ENCODE measurements at regions not wholly inside any gene's neighbourhood (a gene's known extent, or its start where the extent isn't known, plus 50 kb on each side); places are given as distances from the start of the nearest gene placed in this dataset.
"Not testable (repeated sequence)": the region's sequence is repeated elsewhere in the genome, so short reads cannot be mapped to it uniquely, and the experiment has no call there.

DNA sequence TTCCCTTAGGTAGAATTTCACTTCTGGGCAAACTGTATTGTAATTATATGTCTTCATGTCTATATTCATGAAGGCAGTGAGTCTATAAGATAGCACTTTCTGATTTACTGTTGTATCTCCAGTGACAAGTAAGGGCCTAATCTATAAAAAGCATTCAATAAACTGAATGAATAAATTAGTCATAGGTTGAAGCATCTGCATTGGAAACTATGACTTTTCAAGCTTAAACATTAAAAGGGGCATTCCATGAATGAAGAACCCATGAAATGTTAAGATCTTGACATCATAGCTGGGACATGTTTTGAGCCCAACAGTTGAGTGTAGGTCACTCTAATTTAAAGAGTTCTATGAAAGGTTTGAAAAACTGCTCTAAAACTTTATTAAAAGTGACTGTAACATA, 159.3 kb upstream of the LCORL start:
- DNase-seq (ENCODE audit: low read depth in 2 of 2): no peak

DNA sequence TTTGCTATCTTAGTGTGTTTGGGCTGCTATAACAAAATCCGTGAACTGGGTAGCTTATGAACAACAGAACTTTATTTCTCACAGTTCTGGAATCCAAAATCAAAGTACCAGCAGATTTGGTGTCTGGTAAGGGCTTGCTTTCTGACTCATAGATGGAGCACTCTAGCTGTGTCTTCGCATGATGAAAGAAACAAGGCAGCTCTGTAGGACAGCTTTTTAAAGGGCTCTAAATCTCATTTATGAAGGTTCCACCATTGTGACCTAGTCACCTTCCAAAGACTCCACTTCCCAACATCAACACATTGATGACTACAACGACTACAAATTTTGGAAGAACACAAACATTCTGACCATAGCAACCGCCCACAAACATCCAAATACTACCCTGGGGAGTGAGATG, 158.6 kb upstream of the LCORL start:
- no peak for DNase-seq (ENCODE audit: low read depth in 2 of 2)

DNA sequence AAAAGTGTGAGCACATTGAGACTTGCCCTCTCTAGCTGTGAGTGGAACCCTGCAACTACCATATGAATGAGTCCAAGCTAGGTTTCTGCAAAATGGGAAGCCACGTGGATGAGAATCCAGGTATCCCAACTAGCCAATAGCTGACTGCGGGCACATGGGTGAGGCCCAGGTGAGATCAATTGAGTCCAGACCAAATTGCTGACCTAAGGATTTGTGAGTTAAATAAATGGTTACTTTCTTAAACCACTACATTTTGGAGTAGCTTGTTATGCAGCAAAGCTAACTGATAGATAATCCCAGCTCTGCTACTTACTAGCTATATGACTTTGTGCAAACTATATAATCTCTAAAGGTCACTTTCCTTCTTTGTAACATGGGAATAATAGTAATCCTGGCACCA, 150.3 kb upstream of the LCORL start:
- no peak for DNase-seq (ENCODE audit: low read depth in 2 of 2)

DNA sequence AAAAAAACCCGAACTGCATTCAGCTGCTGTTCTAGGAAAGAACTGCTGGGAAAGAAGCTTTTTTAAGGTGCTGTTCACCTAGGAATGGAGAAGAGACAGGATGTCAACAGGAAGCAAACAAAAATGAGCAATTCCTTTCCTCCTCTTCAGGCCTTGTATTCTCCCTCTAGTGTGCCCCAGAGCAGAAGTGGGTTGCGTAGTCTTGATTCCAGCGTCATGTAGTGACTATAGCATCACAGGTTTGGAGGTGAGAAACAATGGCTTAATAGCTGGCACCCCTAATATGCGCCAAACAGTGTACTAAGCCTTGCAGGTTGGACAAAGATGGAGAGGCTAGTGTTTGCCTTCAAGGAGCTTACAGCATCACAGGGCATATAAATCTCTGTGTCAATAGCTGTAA, 146.3 kb upstream of the LCORL start:
- DNase-seq (ENCODE audit: low read depth in 2 of 2): no peak

DNA sequence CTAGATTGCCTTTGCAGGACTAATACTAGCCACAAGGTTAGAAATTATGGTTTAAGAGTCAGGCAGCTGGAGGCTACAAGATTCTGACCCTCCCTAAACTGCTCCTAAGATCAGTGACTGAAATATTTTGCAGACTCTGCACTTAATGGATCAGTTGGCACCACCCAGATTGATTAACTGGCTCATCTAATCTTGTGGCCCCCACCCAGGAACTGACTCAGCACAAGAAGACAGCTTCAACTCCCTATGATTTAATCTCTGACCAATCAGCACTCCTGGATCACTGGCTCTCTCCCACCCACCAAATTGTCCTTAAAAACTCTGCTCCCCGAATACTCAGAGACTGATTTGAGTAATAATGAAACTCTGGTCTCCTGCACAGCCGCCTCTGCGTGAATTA, 145.4 kb upstream of the LCORL start:
- DNase-seq (ENCODE audit: low read depth in 2 of 2): no peak

DNA sequence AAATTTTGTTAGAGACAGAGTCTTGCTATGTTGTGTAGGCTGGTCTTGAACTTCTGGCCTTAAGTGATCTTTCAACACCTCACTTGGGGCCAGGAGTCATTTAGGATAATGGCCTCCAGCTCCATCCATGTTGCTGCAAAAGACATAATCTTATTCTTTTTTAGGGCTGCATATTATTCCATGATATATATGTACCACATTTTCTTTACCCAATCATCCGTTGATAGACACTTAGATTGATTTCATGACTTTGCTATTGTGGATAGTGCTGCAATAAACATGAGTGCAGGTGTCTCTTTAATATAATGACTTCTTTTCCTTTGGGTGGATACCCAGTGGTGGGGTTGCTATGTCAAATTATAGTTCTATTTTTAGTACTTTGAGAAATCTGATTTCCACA, 140.9 kb upstream of the LCORL start:
- no peak for DNase-seq (ENCODE audit: low read depth in 2 of 2)

DNA sequence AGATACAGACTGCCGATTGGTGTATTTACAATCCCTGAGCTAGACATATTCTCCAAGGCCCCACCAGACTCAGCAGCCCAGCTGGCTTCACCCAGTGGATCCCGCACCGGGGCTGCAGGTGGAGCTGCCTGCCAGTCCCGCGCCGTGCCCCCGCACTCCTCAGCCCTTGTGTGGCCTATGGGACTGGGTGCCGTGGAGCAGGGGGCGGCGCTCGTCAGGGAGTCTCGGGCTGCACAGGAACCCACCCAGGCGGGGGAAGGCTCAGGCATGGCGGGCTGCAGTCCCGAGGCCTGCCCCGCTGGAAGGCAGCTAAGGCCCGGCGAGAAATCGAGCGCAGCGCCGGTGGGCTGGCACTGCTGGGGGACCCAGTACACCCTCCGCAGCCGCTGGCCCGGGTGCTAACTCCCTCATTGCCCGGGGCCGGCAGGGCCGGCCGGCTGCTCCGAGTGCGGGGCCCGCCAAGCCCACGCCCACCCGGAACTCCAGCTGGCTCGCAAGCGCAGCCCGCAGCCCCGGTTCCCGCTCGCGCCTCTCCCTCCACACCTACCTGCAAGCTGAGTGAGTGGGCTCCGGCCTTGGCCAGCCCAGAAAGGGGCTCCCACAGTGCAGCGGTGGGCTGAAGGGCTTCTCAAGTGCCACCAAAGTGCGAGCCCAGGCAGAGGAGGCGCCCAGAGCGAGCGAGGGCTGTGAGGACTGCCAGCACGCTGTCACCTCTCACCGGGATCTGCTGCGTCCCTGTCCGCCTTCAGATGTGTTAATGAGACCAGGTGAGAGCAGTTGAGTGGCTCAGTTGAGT, 137.8 kb upstream of the LCORL start:
- DNase-seq (ENCODE audit: low read depth in 2 of 2): not testable (repeated sequence)

DNA sequence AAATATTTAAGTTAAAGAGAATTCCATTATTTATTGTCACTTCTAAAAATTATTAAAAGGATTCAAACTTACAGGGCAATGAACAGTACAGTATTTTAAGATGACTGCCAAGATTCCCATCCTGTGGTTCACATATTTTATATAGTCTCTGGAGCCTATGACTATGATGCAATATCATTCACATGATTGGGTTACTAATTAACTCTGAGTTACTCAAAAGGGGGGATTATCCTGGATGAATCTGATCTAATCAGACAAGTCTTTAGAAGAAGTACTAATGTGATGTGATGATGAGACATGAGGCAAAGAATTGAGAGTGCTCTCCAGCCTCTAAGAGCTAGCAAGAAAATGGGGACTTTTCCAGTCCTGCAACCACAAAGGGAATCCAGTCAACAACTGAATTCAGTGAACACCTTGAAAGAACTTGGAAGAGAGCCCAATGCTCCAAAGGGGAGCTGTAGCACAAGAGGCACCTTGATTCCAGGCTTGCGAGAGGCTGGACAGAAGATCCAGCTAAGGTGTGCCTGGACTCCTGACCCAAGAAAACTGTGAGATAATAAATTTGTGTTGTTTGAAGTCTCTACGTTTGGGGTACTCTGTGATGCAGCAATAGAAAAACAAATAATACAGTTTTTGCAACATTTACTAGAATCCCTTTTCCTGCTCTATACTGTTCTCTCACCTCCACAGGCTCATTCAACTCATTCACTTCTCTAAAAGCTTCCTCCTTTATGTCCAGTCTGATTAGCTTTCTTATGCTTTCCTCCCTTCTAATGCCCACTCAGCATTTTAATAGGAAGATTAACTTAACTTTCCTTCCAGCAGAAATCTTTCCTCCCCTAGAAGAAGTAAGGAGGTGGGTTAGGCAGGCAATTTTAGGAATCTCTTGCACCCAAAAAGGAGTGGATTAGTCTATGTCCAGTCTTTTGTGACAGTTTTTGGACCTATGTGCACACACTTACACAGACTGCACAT, 133.8 kb upstream of the LCORL start:
- no peak for DNase-seq (ENCODE audit: low read depth in 2 of 2)

DNA sequence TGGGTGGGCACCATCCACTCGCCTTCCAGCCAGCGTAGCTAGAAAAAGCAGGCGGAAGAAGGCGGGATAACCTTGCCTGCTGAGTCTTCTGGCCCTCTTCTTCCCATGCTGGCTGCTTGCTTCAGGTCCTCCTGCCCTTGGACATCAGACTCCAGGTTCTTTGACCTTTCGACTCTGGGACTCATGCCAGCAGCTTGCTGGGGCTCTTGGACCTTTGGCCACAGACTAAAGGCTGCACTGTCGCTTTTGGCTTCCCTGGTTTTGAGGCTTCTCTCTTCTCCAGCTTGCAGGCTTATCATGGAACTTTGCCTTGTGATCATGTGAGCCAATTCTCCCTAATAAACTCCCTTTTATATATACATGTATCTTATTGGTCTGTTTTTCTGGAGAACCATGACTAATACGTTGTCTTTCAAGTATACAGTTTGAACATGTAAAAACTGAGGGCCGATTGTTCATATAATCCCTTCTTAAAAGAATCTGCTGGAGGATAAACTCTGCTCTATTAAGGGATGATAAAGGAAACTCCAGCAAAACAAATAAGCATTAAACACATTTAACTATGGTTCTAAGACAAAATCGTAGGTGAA, 116.6 kb upstream of the LCORL start:
- no peak for DNase-seq (ENCODE audit: low read depth in 2 of 2)

DNA sequence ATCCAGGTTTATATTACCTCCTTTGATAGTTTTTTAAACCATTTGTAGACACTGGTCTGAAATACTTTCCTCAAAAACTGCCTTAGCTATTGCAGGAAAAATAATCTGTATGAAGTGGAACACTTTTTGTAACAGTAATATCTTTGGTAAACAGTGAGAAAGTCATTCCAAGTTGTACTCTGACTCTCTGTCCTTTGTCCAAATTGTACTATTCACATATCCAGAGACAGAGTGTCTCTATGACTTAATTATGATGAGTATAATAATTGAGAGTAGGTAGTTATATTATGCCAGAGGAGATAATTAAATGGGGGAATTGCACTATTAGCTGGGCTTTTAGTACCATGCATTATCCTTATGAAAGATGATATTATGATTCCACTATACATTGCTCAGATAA, 112.6 kb upstream of the LCORL start:
- DNase-seq (ENCODE audit: low read depth in 2 of 2): no peak

DNA sequence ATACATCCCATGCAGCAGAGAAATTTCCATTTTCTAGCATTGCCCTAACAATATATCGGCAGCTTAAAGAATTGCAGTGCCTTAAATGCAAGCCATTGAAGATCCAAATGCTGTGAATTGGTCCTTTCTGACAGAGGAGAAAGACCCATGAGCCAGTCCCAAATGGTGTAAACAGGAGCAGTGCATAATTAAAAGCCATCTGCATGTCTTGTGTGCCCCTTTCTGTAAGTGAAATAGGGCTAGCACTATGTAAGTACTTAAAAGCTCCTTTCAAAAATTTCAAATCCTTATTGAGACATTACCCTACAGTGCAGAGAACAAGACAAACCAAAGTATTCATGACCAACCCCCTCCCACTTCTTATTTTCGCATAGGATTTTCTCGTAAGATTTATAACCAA, 108.7 kb upstream of the LCORL start:
- DNase-seq (ENCODE audit: low read depth in 2 of 2): no peak

DNA sequence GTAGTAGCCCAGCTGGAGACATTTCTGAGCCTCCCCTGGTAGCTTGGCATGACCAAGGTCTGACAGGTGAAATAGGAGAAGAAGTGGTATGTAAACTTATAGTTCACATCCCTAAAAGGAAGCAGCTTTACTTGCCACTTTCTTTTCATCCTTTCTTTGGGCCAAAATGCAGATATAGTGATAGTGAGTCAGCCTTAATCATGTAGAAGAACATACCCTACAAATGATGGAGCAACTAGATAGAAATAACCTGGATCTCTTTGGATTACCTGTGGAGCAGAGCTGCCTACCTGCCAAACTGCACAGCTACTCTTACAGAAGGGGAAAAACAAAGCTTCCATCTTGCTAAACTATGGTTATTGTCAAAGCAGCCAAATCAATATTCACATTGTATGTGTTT, 106.7 kb upstream of the LCORL start:
- DNase-seq (ENCODE audit: low read depth in 2 of 2): no peak

DNA sequence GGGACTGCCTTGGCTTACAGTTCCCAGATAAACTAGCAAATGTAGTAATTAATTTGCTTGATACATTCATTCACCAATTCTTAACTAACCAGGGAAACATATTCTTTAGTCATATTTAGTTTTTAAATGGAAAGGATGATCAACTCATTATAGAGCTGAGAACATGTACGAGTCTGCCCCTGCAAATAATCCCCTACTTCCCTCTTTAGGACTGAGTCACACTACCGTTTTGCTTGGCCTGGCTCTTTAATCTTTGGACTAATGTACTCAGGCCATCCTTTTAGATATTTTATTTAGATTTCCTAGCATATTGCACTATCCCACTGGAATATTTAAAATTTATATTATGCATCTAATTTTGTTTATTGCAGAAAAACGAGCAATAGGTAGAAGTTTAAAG, 105.5 kb upstream of the LCORL start:
- DNase-seq (ENCODE audit: low read depth in 2 of 2): no peak

DNA sequence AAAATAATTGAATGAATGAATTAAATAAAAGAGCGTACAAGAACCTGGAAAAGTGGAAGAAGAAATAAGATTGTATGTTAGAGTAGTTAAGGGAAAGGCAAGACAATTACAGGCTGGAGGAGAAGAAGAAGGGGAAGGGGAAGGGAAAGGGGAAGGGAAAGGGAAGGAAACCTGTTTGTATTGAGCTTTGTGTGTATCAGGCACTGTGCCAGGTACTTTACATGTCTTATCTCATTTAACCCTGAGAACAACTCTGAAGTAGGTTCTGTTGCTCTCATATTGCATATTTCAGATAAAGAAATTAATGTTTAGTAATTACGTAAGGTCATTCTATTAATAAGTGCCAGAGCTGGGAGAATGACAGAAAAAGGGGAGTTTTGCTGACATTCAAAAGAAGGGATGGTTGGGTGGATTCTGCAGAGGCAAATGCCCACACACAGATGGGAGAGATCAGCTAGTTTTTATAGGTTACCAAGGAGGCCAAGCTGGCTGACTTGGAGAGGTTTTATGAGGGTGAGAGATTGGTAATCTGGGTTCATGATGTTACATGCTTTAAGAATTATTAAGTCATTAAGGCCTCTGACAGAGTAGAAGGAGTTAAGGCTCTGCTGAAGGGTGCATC, 92.3 kb upstream of the LCORL start:
- no peak for DNase-seq (ENCODE audit: low read depth in 2 of 2)

DNA sequence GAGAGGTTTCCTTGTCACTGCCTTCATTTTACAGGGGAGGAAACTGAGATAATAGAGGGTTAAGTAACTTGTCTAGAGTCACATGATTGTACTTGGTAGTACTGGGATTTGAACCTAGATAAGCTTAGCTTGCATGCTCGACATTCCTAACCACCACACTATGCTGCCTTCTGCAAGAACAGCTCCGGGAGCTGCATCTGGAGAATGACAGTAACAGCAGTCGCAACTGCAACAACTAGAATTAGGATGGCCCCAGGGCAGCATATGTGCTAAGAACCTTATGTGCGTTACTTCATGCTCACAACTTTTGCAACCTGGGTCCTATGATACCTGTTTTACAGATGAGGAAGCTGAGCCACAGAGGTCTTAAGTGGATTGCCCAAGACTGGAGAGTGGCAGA, 89.5 kb upstream of the LCORL start:
- DNase-seq (ENCODE audit: low read depth in 2 of 2): no peak

DNA sequence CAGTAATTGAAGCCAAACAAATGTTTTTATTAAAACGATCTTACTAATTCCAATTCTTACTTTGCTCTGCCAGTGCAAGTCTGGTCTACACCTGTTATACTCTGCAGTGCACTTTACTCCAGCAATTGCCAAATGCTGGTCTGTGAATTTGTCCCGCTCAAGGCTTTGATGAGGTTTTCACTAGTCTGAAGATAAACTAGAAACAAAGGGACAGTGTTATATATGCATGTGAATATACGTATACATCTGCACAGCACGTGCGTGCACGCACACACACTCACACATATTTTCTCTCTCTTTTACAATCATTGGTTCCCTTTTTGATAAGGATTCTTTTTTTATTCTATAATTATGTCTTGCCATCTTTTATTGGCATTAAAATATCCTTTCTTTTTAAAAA, 88.5 kb upstream of the LCORL start:
- DNase-seq (ENCODE audit: low read depth in 2 of 2): no peak

DNA sequence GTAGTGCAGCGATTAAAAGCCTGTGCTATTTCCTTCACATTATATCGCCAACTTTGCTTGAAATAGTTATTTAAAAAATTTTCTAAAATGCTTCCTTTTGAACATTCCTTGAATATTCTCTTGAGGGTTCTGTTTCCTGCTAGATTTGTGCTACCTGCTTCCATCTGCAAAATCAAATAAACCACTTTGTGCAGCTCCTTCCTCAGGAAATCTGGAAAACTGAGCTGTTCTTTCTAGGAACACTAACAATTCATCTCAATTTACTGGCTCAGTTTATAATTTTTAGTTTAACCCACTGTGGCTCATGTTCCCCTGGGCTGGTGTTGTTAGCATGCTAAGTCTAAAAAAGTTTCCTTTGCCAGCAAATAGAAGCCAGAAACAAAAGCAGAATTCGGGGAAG, 88.1 kb upstream of the LCORL start:
- no peak for DNase-seq (ENCODE audit: low read depth in 2 of 2)

DNA sequence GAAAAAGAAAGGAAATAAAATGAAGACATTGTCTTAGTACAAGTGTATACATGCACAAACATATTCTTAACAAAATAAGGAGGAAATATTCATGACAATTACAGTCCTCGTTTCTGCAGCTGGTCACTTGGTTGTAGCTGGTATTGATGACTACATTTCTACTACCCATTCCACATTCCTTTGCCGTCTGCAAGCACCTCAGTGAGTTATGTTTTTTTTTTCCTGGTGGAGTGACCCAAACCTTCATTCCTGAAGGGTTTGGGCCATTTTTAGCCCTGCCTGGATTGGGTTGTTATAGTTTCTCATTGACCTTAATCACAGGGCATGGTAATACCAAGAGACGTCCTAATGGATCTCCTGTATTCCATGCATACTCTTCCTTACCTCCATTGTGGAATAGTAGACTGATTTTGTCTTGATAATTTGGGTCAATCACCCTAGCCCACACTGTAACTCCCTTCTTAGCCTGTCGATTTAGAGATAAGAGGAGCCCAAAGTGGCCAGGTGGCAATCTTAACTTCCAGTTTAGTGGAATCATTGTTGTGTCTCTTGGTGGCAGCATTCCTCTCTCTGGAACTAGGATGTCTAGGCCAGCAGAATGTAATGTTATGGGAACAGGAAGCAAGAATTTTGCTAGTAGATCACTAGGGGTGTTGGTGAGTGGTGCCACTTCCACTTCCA, 86.4 kb upstream of the LCORL start:
- not testable (repeated sequence) for DNase-seq (ENCODE audit: low read depth in 2 of 2)

DNA sequence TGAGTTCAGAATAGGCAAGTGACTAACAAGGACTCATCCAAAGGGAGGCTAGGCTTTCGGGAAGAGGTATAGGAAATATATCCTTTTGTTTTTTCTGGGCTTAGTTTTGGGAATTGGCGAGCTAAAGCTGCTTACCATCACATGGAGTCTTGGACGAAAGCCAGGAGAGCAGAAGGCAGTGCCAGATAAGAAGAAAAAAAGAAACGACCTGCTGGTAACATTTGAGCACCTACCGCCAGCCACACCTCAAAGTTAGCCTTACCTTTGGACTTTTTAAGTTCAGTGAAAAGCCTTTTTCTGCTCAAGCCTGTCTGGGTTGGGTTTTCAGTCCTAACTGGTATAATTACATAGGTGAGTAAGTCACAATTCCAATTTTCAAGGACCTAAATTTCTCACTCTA, 85.1 kb upstream of the LCORL start:
- DNase-seq (ENCODE audit: low read depth in 2 of 2): no peak

DNA sequence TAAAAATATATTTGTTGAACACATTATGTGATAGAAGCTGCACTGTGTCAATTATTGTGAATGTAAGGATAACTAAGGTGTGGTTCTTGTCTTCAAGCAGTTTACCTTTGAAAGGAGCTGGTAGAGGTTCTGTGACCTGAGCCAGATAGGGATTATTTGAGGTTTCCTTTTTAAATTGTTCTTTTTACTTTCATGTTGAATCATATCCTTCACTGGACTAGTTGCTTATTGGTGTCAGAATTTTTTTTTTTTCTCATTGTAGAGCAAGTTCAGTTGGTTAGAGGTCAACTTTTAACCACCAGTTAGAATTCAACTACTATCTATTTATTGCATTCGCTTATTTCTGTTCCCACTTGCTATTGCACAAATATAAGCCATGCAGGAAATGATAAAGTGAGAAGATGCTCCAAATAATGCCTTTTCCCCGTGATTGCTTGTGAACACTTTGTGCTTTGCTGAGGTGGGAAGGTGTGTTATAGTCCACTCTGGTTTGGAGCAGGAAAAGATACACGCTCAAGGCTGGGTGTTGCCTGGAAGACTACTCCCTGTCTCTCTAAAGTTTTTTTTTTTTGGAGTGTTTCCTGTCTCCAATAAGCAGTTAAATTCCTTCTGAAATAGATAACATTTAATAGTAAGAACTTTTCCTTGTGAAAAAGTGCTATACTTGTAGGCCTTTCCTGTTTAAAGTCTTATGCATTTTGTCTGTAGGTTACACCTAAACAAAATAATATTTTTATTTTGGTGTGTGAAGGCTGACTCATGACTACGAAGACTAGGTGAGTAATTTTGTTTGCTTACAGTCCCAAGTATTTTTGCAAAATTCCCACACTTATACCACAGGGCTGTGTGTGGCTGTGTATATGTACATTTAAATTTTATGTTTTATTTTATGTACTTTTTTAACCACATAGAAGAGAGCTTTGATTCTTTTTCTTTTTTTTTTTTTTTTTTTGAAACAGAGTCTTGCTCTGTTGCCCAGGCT, 83.8 kb upstream of the LCORL start:
- DNase-seq (ENCODE audit: low read depth in 2 of 2): no peak

Data from stimulated activated CD4-positive, alpha-beta T cell treated with anti-CD3 and anti-CD28 coated beads, Interleukin-4, amount 100 ng/mL, for 48 hours (primary cell).